Stimulated activated CD8-positive, alpha-beta memory T cell treated with anti-CD3 and anti-CD28 coated beads, Interleukin-15, amount 100 ng/mL, for 24 hours (primary cell): ENCODE measurements at regions not wholly inside any gene's neighbourhood (a gene's known extent, or its start where the extent isn't known, plus 50 kb on each side); places are given as distances from the start of the nearest gene placed in this dataset.

Source experiments
- DNase-seq: peaks from one replicate; pipeline ENCODE4 v3.0.0-alpha.2; 2020; ENCODE audit warnings: low read depth

DNA sequence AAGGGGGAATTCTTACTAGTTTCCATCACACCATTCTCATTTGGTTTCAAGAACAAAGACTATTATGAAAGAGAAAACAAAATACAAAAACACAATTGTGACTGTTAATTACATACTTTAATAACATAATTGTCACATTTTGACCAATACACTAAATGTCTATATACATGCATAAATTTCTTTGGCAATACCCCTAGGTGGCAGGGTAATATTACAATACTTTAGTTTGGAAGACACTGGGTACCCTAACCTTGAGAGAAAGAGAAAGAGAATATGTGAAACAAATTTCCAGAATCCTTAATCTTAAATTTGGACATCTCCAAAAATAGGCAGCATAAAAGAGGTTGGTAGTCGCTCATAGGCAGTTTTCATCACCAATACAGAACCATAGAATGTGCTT, 619.6 kb upstream of the ADAMTS16 start:
- DNase-seq, result no peak

DNA sequence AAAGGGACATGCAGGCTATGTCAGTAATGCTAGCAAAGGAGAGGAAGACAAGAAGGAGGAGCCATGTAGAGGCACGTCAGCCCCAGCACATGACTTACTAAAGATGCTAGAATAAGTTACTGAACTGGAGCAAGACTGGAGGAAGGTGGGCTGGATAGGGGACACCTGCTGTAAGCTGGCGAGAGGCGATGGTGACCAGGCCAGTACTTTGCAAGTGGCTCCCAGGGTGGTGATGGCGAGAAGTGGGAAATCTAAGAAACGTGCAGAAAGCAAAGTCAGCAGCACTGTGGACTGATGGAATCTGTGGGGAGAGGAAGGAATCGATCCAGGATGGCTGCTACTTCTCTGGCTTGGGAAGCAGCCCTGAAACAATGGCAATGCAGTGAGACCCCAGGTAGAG, 617.1 kb upstream of the ADAMTS16 start:
- no peak for DNase-seq

DNA sequence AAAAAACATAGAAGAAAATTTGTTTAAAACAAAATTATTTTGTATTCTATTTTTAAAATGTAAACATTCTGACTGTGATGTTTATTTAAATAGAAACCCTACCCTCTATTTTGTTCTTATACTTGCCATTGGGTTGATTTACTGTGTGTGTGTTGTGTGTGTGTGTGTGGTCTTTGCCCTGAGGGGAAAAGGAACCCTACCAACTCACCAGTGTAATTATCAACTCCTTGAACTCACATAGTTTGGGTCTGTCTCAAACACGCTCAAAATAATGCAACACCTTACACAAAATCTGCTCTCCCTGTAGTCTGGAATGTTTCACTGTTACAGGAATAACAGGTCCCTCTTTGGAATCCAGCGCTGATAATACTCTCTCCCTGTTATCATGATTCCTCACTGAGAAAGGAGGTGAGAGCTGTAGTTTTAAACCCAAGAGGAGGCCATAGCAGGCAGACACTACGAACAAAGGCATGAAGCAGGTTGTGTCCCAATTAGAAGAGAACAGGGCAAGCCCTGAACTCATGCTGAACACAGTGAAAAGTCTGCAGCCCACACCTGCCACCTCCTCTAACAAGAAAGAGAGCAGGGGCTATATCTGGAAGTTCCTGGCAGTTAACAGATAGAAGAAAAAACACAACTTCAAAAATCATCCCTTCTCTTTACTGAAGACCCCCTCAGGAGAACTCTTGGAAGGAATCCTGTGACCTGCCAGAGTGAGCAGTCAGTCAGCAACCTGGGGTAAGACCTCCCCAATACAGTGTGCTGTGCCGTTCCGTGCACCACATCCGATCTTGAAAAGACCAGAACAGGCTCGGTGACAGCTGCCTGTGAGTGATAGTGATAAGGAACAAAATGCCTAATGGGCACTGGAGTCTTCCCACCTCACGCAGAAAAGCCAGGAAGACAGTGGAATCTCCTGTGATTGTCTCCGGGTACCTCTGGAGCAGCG, 608.1 kb upstream of the ADAMTS16 start:
- no peak for DNase-seq

DNA sequence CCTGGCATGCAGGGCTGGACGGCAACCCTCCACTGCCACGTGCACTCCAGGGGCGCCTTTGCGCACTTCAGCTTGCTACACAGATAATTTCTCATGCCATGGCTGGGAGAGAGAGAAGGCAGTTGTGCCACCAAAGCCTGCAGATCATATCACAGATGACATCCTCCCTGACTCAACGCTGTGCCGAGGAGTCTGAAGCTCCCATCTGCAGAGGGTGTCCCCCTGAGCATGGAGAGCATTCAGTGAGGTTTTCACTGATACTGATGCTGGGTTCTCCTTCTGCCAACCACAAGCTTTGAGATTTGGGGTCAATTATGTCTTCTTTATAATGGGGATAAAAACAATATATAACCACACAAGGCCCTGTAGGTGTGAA, 607.4 kb upstream of the ADAMTS16 start:
- no peak for DNase-seq

DNA sequence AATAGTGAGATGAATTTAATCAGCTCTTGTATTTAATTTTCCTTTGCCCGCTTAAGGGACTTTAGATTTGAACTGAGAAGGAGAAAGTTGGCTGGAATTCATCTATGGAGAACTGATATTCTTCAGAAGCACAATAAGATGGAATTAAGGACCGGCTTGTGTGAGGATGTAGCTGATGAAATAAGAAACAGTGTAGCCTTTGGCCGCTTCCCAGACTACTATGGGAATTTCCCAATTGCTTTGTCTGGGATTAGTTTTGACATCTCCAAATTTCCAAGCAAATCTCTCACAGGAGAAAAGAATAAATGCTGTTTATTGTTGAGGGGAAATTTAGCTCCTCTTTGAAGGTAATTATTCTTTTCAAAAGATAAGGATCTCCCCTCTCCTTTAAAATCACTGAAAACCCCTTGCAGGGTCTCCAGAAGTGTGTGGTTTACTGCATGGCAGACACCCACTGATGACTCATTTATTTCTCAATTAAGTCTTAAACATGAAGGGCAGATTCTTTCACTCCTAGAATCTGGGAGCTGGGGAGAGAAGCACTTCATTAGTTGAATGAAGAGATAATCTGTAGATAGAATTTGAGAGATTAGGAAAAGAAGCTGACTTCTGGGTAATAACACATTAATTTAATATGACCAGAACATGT, 606.5 kb upstream of the ADAMTS16 start:
- DNase-seq, result no peak

GRCh38 chr5:4537489-4537888, 602.6 kb upstream of the ADAMTS16 start:
- DNase-seq, result no peak

- no peak for DNase-seq
These were observed 599.6 kb upstream of the ADAMTS16 start for GRCh38 chr5:4540375-4541173.

- no peak for DNase-seq
These were observed 598.8 kb upstream of the ADAMTS16 start for GRCh38 chr5:4541334-4541733.

DNA sequence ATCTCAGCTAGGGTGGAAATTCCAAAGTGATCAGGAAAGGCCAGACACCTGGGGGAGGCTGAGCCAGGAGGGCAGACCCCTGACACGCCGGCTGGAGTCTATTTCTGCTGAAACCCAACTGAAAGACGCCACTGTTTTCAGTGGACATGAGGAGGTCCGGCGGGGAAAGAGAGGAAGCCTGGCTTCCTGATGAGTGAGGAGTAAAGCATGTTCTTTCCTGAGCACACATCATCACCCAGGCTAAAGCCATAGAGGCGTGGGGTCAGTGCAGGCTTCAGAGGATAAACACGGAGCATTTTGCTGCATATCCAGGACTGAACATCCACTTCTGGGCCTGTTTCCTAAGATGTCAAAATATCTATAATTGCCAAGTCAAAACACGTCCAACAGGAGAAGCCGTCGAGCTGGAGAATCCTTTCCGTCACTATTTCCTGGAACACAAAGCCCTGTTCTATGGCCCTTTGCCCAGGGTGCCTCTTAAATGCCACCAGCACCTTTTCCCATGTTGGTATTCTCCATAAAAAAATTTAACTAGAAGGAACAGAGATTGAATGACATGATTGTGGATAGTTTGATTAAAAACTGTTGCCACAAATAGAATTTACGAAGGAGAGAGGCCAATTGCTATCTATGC, 597.9 kb upstream of the ADAMTS16 start:
- no peak for DNase-seq

DNA sequence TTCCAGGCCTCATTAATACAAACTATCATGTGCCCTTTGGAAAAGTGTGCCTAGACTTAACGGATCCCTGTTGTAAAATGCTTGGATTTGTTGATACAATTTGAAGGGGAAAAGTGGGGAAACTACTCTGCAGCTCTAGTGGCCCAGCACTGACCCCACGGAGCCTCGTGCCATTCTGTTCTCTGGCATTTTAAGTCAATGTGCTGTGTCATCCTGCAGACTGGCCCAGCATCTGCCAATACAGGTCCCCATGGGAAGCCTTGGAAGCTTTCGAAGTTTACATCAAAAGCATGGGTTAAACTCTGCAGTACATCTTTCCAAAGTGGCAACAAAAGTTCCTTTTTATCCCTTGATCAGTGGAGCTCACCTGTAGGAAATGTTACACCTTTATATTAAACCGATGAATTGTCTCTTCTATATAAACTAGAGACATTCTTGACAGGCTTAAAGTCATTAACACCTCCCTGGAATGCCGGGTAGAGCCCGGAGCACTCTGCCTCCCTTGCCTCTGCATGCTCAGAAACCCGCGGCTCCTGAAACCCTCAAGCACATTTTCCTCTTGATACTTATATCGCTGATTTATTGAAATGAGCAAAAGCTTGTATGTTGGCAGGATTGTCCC, 596.0 kb upstream of the ADAMTS16 start:
- DNase-seq, result no peak

DNA sequence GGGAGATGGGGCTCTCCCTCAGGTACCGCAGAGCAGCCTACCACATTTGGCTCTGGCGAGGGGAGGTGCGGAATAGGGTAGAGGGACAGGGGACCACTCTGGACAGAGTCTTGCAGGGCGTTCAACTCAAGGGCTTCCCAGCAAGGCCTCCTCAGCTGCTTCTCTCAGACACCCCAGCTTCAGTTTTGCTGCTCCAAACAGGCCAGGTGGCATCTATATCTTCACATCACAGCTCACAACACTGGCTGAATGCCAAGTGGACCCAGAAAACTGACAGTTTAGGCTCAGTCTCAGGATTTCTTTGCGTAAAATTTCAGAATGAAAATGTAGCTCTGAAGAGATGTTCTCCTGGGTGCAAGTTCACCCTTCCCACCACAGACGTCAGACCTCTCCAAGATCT, 592.6 kb upstream of the ADAMTS16 start:
- no peak for DNase-seq

DNA sequence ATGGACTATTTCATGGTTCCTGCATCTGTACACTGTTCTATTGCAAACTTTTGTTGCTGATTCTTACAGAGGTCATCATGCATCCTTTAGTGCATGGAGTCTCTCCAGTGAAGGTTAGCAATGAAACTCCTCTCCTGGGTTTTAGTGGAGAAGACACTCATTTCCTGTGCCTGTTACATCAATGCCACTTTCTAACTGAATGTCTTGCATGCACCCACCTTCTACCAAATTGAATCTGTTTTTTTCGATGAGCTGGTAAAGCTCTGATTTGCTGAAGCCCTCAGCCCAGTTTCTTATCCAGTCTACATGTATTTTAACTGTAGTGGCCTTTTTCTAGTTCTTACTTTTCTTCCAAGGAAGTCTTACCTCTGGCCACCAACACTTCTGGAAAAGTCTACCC, 591.8 kb upstream of the ADAMTS16 start:
- DNase-seq, result no peak

DNA sequence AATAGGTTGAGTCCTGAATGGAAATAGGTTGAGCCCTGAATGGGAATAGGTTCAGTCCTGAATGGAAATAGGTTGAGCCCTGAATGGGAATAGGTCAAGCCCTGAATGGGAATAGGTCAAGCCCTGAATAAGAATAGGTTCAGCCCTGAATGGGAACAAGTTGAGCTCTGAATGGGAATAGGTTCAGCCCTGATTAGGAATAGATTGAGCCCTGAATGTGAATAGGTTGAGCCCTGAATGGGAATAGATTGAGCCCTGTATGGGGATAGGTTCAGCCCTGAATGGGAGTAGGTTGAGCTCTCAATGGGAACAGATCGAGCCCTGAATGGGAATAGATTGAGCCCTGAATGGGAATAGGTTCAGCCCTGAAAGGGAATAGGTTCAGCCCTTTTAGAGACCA, 590.8 kb upstream of the ADAMTS16 start:
- DNase-seq, result no peak

GRCh38 chr5:4551034-4551433, 589.1 kb upstream of the ADAMTS16 start:
- DNase-seq, result no peak

GRCh38 chr5:4553130-4553529, 587.0 kb upstream of the ADAMTS16 start:
- DNase-seq, result no peak

- no peak for DNase-seq
These were observed 586.2 kb upstream of the ADAMTS16 start for GRCh38 chr5:4553978-4554377.

DNA sequence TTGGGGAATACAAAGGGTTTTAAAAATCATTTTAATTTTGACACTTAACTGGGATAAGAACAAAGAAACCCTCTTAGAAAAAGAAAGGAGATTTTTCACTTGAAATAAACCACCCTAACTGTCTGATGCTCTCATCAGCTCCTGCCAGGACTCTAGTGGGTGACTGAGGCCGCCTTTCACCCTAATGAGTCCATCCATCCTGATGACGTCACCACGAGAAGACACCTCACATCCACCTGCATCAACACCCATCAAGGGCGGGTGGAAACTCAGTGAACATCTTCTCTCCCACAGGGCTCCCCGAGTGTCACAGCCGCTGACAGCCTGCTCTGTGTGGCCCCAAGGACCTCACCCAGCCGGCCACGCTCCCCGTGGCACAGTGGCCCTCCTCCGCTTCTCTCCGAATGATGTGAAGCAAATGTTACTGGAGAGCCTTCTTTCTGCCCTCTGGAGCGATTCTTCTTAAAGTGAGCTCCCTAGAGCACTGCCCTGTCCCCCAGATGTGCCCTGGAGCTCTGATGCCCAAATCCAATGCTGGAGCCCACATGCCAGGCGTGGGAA, 584.3 kb upstream of the ADAMTS16 start:
- DNase-seq, result no peak

GRCh38 chr5:4561403-4561802, 578.7 kb upstream of the ADAMTS16 start:
- DNase-seq, result no peak

DNA sequence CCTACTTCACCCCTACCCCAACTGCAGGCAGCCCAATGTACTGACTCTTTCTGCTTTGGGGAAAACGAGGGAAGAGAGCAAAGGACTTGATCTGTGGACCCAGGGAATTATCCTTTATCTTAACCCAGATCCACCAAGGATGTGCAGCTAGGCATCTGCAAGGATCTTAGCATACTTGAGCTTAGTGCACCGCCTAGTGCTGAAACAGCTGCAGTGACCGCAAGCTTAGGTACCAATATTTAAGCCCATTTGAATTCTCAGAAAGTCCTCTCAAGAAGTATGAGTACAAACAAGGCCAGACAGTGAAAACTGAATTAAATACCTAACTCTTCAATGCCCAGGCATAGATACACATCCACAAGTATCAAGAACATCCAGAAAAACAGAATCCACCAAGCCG, 576.7 kb upstream of the ADAMTS16 start:
- no peak for DNase-seq

DNA sequence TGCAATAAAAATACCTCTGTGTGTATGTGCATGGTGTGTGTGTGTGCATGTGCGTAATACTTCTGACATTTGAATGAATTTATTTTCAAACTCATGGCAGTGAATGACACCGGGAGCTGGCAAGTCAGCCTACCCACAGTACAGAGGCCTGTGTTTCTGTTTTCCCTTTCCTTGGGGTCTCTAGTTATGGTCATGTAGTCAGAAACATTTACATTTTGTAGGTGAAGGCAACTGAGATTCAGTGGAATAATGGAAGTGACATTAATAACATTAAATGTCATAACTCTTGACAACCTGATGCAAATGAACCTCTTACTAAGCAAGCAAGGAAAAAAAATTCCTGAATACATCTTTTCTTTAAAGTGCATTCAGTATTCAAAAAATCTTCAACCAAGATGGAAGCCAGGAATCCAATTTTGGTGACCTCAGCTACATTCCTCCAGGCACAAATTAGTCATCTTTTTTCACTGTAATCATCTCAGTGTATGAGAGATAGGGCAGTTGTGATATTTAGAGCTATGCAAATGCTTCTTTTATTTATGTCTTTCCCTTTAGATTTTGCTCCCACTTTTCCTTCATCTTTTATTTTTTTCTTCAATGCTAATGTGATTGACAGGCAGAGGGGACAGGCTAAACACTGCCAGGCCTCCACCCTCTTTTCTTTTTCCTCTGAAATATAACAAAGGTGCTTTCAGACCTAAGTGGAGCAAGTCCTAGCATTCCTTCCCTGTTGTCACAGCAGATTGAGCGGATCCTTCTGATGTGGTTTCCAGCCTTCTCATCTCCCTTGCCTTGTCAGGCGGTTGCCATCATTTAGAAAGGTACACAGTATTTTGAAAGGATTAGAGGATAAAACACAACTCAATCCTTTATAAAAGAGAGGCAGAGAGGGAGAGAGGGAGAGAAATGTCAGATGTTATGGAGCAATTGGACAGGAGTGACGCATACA, 569.8 kb upstream of the ADAMTS16 start:
- DNase-seq, result no peak
